ENCODE measurements at regions not wholly inside any gene's neighbourhood (a gene's known extent, or its start where the extent isn't known, plus 50 kb on each side); places are given as distances from the start of the nearest gene placed in this dataset.

DNA sequence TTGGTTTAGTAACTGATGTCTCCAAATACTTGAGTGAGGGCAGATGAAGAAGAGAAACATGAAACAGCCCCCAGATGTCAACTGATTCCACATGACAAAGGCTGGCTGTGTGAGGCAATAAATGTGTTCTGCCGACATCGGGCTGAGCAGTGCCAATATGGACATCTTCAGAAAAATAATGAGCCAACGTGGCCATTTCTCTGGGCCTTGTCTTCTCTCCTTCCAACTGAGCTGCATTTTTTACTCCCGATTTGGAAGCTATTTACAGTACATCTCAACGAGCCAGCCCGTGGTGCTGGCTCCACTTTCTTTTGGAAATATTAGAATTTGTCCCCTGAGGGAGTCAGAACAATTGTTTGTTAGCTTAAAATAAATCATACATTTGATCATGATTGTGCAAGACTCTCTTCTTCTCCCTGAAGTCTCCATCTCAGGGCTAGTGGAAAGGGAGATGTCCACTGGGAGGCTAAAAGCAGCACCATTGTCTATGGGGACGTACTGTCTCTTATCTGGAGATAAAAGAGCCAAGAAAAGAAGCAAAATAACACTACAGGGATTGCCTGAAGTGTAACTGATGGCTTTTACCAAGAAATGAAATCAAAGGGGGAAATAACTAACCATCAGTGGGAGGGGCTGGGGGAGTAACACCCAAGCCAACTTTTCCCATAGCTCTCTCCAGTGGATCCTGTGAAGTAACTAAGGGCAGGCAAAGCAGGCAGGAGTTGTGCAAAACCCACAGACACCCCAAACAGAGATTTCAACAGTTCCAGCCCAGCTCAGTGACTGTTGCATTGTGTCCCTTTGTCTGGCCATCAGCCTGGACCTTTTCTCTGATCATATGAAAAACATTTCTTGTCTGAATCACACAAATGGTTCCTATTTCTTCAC lies 114.8 kb downstream of the RDH14 start:
- no peak overlapping the region for H3K27ac Mint-ChIP-seq
- no peaks in the 10 kb centered on the region for H3K4me1 Mint-ChIP-seq
- H3K4me3 Mint-ChIP-seq: no peak overlapping the region
- DNase-seq (ENCODE audit: low spot score in 2 of 2) (no peak), ATAC-seq (ENCODE audit: low read depth) (no peak)
- no peaks in the 10 kb centered on the region for H3K9me3 Mint-ChIP-seq
- H3K27me3 Mint-ChIP-seq: peaks cover 13% of the 10 kb centered on the region
- no peaks in the 10 kb centered on the region for H3K36me3 Mint-ChIP-seq

- H3K9me3 Mint-ChIP-seq: no peaks in the 10 kb centered on the region
- H3K36me3 Mint-ChIP-seq: no peaks in the 10 kb centered on the region
- no peaks in the 10 kb centered on the region for H3K4me1 Mint-ChIP-seq
- H3K27me3 Mint-ChIP-seq: peaks cover 13% of the 10 kb centered on the region
- H3K27ac Mint-ChIP-seq: no peak overlapping the region
- no peak overlapping the region for H3K4me3 Mint-ChIP-seq
- ATAC-seq (ENCODE audit: low read depth) (no peak), DNase-seq (ENCODE audit: low spot score in 2 of 2) (no peak)
Measured at GRCh38 chr2:18444806-18445205, 115.6 kb downstream of the RDH14 start.

GRCh38 chr2:18441583-18441982 lies 118.9 kb downstream of the RDH14 start:
- Mint-ChIP-seq H3K4me3 (no peak overlapping the region), H3K27me3 (peaks cover 17% of the 10 kb centered on the region), H3K9me3 (no peaks in the 10 kb centered on the region), H3K36me3 (no peaks in the 10 kb centered on the region), H3K27ac (no peak overlapping the region), H3K4me1 (no peaks in the 10 kb centered on the region)
- no peak for DNase-seq (ENCODE audit: low spot score in 2 of 2)
- no peak for ATAC-seq (ENCODE audit: low read depth)

GRCh38 chr2:18440777-18441176 lies 119.7 kb downstream of the RDH14 start:
- H3K4me3 Mint-ChIP-seq: no peak overlapping the region
- no peaks in the 10 kb centered on the region for H3K4me1 Mint-ChIP-seq
- no peak for DNase-seq (ENCODE audit: low spot score in 2 of 2)
- H3K27me3 Mint-ChIP-seq: peaks cover 15% of the 10 kb centered on the region
- no peak for ATAC-seq (ENCODE audit: low read depth)
- no peaks in the 10 kb centered on the region for H3K36me3 Mint-ChIP-seq
- no peak overlapping the region for H3K27ac Mint-ChIP-seq
- H3K9me3 Mint-ChIP-seq: no peaks in the 10 kb centered on the region

DNA sequence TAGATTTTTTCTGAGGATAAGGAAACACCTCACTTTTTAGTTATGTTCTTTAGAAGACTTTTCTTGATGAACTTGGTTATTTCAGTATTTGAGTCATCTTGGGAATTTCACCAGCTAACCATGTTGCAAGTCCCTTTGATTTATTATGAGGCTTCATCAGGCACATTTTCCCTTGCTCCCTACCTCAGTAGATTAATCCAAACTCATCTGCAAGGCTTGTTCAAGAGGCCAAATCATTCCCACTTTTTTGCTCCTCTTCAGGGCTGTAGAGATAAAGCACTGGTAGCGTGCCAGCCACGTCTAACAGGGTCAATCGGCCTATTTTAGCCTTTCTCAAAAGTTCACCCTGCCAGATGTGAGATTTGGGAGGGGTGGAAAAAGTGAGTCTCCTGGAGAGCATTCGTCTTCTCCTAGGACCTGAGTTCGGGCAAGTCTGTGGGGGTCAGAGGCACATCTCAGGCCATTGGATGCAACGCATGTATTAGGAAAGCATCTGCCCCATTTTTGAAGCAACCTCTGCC lies 120.3 kb downstream of the RDH14 start:
- H3K27me3 Mint-ChIP-seq: peaks cover 15% of the 10 kb centered on the region
- H3K4me1 Mint-ChIP-seq: no peaks in the 10 kb centered on the region
- no peak for ATAC-seq (ENCODE audit: low read depth)
- DNase-seq (ENCODE audit: low spot score in 2 of 2): no peak
- no peak overlapping the region for H3K4me3 Mint-ChIP-seq
- H3K36me3 Mint-ChIP-seq: no peaks in the 10 kb centered on the region
- no peaks in the 10 kb centered on the region for H3K9me3 Mint-ChIP-seq
- H3K27ac Mint-ChIP-seq: no peak overlapping the region

- H3K9me3 Mint-ChIP-seq: no peaks in the 10 kb centered on the region
- H3K27me3 Mint-ChIP-seq: peaks cover 15% of the 10 kb centered on the region
- H3K27ac Mint-ChIP-seq: no peak overlapping the region
- DNase-seq (ENCODE audit: low spot score in 2 of 2): no peak
- no peaks in the 10 kb centered on the region for H3K36me3 Mint-ChIP-seq
- ATAC-seq (ENCODE audit: low read depth): no peak
- no peak overlapping the region for H3K4me3 Mint-ChIP-seq
- no peaks in the 10 kb centered on the region for H3K4me1 Mint-ChIP-seq
Measured at GRCh38 chr2:18439716-18440115, 120.7 kb downstream of the RDH14 start.

DNA sequence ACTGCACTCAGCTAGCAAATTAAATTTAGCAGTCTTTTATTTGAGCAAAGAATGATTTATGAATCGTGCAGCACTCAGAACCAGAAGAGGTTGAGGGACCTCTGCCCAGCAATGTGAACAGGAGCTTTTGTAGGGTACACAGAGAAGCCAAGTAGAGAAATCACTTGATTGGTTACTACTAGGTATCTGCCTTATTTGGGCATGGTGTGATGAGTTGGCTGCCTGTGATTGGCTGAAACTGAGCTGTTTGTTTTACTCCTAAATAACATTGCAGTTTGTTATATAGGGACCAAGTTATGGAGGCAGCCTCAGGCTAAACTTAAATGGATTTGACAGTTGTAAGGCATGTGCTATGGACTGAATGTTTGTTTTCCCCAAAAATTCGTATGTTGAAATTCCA lies 122.5 kb downstream of the RDH14 start:
- no peaks in the 10 kb centered on the region for H3K4me1 Mint-ChIP-seq
- no peak for DNase-seq (ENCODE audit: low spot score in 2 of 2)
- H3K27me3 Mint-ChIP-seq: peaks cover 12% of the 10 kb centered on the region
- H3K4me3 Mint-ChIP-seq: no peak overlapping the region
- ATAC-seq (ENCODE audit: low read depth): no peak
- no peak overlapping the region for H3K27ac Mint-ChIP-seq
- H3K9me3 Mint-ChIP-seq: no peaks in the 10 kb centered on the region
- H3K36me3 Mint-ChIP-seq: no peaks in the 10 kb centered on the region

- Mint-ChIP-seq H3K4me3 (no peak overlapping the region), H3K9me3 (no peaks in the 10 kb centered on the region), H3K4me1 (no peaks in the 10 kb centered on the region), H3K27me3 (peaks cover 7% of the 10 kb centered on the region), H3K27ac (no peak overlapping the region), H3K36me3 (no peaks in the 10 kb centered on the region)
- DNase-seq (ENCODE audit: low spot score in 2 of 2): no peak
- ATAC-seq (ENCODE audit: low read depth): no peak
Measured at GRCh38 chr2:18436503-18437005, 123.9 kb downstream of the RDH14 start.

- H3K9me3 Mint-ChIP-seq: no peaks in the 10 kb centered on the region
- no peak for ATAC-seq (ENCODE audit: low read depth)
- H3K4me3 Mint-ChIP-seq: no peak overlapping the region
- H3K27ac Mint-ChIP-seq: no peak overlapping the region
- no peaks in the 10 kb centered on the region for H3K36me3 Mint-ChIP-seq
- H3K27me3 Mint-ChIP-seq: peaks cover 7% of the 10 kb centered on the region
- DNase-seq (ENCODE audit: low spot score in 2 of 2): no peak
- no peaks in the 10 kb centered on the region for H3K4me1 Mint-ChIP-seq
Measured at GRCh38 chr2:18435426-18436037, 124.9 kb downstream of the RDH14 start.

- peaks cover 4% of the 10 kb centered on the region for H3K27me3 Mint-ChIP-seq
- H3K27ac Mint-ChIP-seq: no peak overlapping the region
- DNase-seq (ENCODE audit: low spot score in 2 of 2) (no peak), ATAC-seq (ENCODE audit: low read depth) (no peak)
- H3K36me3 Mint-ChIP-seq: no peaks in the 10 kb centered on the region
- no peak overlapping the region for H3K4me3 Mint-ChIP-seq
- H3K9me3 Mint-ChIP-seq: no peaks in the 10 kb centered on the region
- H3K4me1 Mint-ChIP-seq: no peaks in the 10 kb centered on the region
Measured at GRCh38 chr2:18433872-18434271, 126.6 kb downstream of the RDH14 start.

GRCh38 chr2:18432999-18433398 lies 127.5 kb downstream of the RDH14 start:
- Mint-ChIP-seq H3K27me3 (peaks cover 3% of the 10 kb centered on the region), H3K4me3 (no peak overlapping the region), H3K27ac (no peak overlapping the region), H3K36me3 (no peaks in the 10 kb centered on the region), H3K9me3 (no peaks in the 10 kb centered on the region), H3K4me1 (no peaks in the 10 kb centered on the region)
- DNase-seq (ENCODE audit: low spot score in 2 of 2) (no peak), ATAC-seq (ENCODE audit: low read depth) (no peak)

GRCh38 chr2:18430996-18431748 lies 129.3 kb downstream of the RDH14 start:
- Mint-ChIP-seq H3K36me3 (no peaks in the 10 kb centered on the region), H3K4me3 (no peak overlapping the region), H3K27ac (no peak overlapping the region), H3K27me3 (peaks cover 4% of the 10 kb centered on the region), H3K9me3 (no peaks in the 10 kb centered on the region), H3K4me1 (no peaks in the 10 kb centered on the region)
- DNase-seq (ENCODE audit: low spot score in 2 of 2): no peak
- no peak for ATAC-seq (ENCODE audit: low read depth)

DNA sequence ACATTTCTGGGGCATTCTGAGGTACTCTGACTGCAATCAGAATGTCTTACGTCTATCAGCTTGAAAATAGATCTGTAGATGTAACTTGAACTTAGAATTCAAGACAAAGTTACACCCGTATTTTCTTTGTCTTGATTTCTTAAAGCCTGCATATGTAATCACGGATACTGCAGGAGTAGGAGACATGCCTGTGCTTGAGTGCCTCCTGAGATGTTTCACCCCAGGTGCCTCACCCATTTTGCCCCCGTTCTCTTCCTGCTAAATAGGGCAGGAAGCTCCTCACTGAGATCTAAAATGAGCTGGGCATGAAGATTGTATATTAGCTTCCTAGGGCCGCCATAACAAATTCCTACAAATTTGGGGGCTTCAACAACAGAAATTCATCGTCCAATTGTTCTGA lies 131.9 kb downstream of the RDH14 start:
- Mint-ChIP-seq H3K4me3 (no peak overlapping the region), H3K9me3 (no peaks in the 10 kb centered on the region), H3K4me1 (no peaks in the 10 kb centered on the region), H3K27me3 (peaks cover 5% of the 10 kb centered on the region), H3K27ac (no peak overlapping the region), H3K36me3 (no peaks in the 10 kb centered on the region)
- DNase-seq (ENCODE audit: low spot score in 2 of 2) (no peak), ATAC-seq (ENCODE audit: low read depth) (no peak)

DNA sequence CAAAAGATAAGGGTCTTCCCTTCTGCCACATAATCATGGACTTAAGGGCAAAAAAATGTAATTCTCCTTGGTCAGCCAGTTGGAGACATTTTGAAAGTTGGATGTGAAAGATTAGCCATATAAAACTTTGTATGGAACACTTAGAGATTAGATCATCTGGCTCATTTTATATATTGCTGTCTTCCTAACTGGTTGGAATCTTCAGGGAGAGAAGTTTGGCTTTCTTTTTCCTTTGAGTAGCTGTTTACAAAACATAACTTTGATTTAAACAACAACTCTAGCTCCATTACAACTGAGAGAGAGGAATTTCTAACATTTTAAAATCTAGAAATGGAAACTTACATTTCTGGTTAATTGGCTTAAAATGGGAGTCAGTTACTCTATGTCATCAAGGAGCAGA lies 132.7 kb downstream of the RDH14 start:
- Mint-ChIP-seq H3K27ac (no peak overlapping the region), H3K4me1 (no peaks in the 10 kb centered on the region), H3K9me3 (no peaks in the 10 kb centered on the region), H3K36me3 (no peaks in the 10 kb centered on the region), H3K27me3 (peaks cover 5% of the 10 kb centered on the region), H3K4me3 (no peak overlapping the region)
- ATAC-seq (ENCODE audit: low read depth) (no peak), DNase-seq (ENCODE audit: low spot score in 2 of 2) (no peak)

All from memory B cell (primary cell).